ENCODE measurements at regions not wholly inside any gene's neighbourhood (a gene's known extent, or its start where the extent isn't known, plus 50 kb on each side); places are given as distances from the start of the nearest gene placed in this dataset.
"Not testable (repeated sequence)": the region's sequence is repeated elsewhere in the genome, so short reads cannot be mapped to it uniquely, and the experiment has no call there.

GRCh38 chr2:212811036-212811805 lies 272.6 kb upstream of the ERBB4 start:
- no peak for TF ChIP-seq CTCF (IDR thresholded peaks at IDR 0.05; ENCODE audit: low read length, missing control alignments)
- DNase-seq (ENCODE audit: low read depth) = peak; percentile 64
- H3K4me3 ChIP-seq (replicated peaks; ENCODE audit: low read depth, low read length) = no peak overlapping the region

- H3K4me3 ChIP-seq (replicated peaks; ENCODE audit: low read depth, low read length) = no peak overlapping the region
- no peak for TF ChIP-seq CTCF (IDR thresholded peaks at IDR 0.05; ENCODE audit: low read length, missing control alignments)
- DNase-seq (ENCODE audit: low read depth) = peak; percentile 49
Measured at GRCh38 chr2:212797484-212798205, 259.0 kb upstream of the ERBB4 start.

- H3K4me3 ChIP-seq (replicated peaks; ENCODE audit: low read depth, low read length) = no peak overlapping the region
- no peak for TF ChIP-seq CTCF (IDR thresholded peaks at IDR 0.05; ENCODE audit: low read length, missing control alignments)
- no peak for DNase-seq (ENCODE audit: low read depth)
Measured at GRCh38 chr2:212794471-212794870, 255.9 kb upstream of the ERBB4 start.

GRCh38 chr2:212791569-212791968 lies 253.0 kb upstream of the ERBB4 start:
- DNase-seq (ENCODE audit: low read depth) = no peak
- no peak for TF ChIP-seq CTCF (IDR thresholded peaks at IDR 0.05; ENCODE audit: low read length, missing control alignments)
- H3K4me3 ChIP-seq (replicated peaks; ENCODE audit: low read depth, low read length) = no peak overlapping the region

GRCh38 chr2:212786088-212786487 lies 247.5 kb upstream of the ERBB4 start:
- not testable (repeated sequence) for DNase-seq (ENCODE audit: low read depth)

GRCh38 chr2:212777020-212777491 lies 238.5 kb upstream of the ERBB4 start:
- peak overlapping the region; percentile 19 for H3K4me3 ChIP-seq (replicated peaks; ENCODE audit: low read depth, low read length)
- DNase-seq (ENCODE audit: low read depth) = peak; percentile 64
- TF ChIP-seq CTCF (IDR thresholded peaks at IDR 0.05; ENCODE audit: low read length, missing control alignments) = peak; percentile 68

More at GRCh38 chr2:212786088-212786487, 247.5 kb upstream of the ERBB4 start:
- H3K4me3 ChIP-seq (replicated peaks; ENCODE audit: low read depth, low read length) = not testable (repeated sequence)

- no peak overlapping the region for H3K4me3 ChIP-seq (replicated peaks; ENCODE audit: low read depth, low read length)
- DNase-seq (ENCODE audit: low read depth) = no peak
- TF ChIP-seq CTCF (IDR thresholded peaks at IDR 0.05; ENCODE audit: low read length, missing control alignments) = no peak
Measured at GRCh38 chr2:212773808-212774339, 235.3 kb upstream of the ERBB4 start.

All from fibroblast of pulmonary artery (primary cell).